A673 (cell line): ENCODE measurements at regions not wholly inside any gene's neighbourhood (a gene's known extent, or its start where the extent isn't known, plus 50 kb on each side); places are given as distances from the start of the nearest gene placed in this dataset.

Experiments used
- CTCF ChIP-seq: fragments of 300-800, 200-600 bp; sonication (generic); conservative IDR thresholded peaks from 2 replicates; pipeline ENCODE4 v1.5.1; 2017; ENCODE audit warnings: low read depth, mild to moderate bottlenecking, antibody characterized with exemption, low read length, moderate library complexity, mixed read lengths
- EZH2 ChIP-seq: fragments of 200-600 bp; sonication (generic); IDR thresholded peaks from 2 replicates; pipeline ENCODE4 v1.6.1; 2017; ENCODE audit warnings: borderline replicate concordance, low read depth, mild to moderate bottlenecking, mixed read lengths, antibody characterized with exemption, low read length; ENCODE audit not compliant: poor library complexity, severe bottlenecking

GRCh38 chr2:38442643-38443541, 65.8 kb upstream of the ATL2 start:
- no peak for TF ChIP-seq EZH2
- no peak for TF ChIP-seq CTCF
